HG02623 (cell line): ENCODE measurements at regions not wholly inside any gene's neighbourhood (a gene's known extent, or its start where the extent isn't known, plus 50 kb on each side); places are given as distances from the start of the nearest gene placed in this dataset.
"Not testable (repeated sequence)": the region's sequence is repeated elsewhere in the genome, so short reads cannot be mapped to it uniquely, and the experiment has no call there.

Experiments used
- ATAC-seq: cut with Tn5 transposase; IDR thresholded peaks from one replicate; pipeline ENCODE4 v1.9.1; 2021; ENCODE audit warnings: moderate library complexity; ENCODE audit not compliant: unreplicated experiment

- not testable (repeated sequence) for ATAC-seq
These were observed 62.8 kb downstream of the SCP2D1 start for GRCh38 chr20:18876394-18876793.

- ATAC-seq, result no peak
These were observed 65.7 kb downstream of the SCP2D1 start for GRCh38 chr20:18879262-18879661.

GRCh38 chr20:18886756-18887155 lies 73.2 kb downstream of the SCP2D1 start:
- ATAC-seq, result no peak

GRCh38 chr20:18901980-18902737 lies 88.6 kb downstream of the SCP2D1 start:
- ATAC-seq, result no peak

- no peak for ATAC-seq
These were observed 90.6 kb downstream of the SCP2D1 start for GRCh38 chr20:18904192-18904591.

GRCh38 chr20:18904624-18905023 lies 91.0 kb downstream of the SCP2D1 start:
- no peak for ATAC-seq

GRCh38 chr20:18906046-18906445 lies 92.5 kb downstream of the SCP2D1 start:
- ATAC-seq, result no peak

GRCh38 chr20:18907353-18907752 lies 93.8 kb downstream of the SCP2D1 start:
- ATAC-seq, result no peak

- no peak for ATAC-seq
These were observed 94.5 kb downstream of the SCP2D1 start for GRCh38 chr20:18908109-18908508.

GRCh38 chr20:18909254-18909653 lies 95.7 kb downstream of the SCP2D1 start:
- no peak for ATAC-seq

- no peak for ATAC-seq
These were observed 100.1 kb downstream of the SCP2D1 start for GRCh38 chr20:18913701-18914100.

- ATAC-seq, result no peak
These were observed 101.2 kb downstream of the SCP2D1 start for GRCh38 chr20:18914796-18915195.

- ATAC-seq, result no peak
These were observed 103.5 kb downstream of the SCP2D1 start for GRCh38 chr20:18916886-18917750.

GRCh38 chr20:18919996-18920395 lies 106.4 kb downstream of the SCP2D1 start:
- ATAC-seq, result no peak

- ATAC-seq, result no peak
These were observed 107.7 kb downstream of the SCP2D1 start for GRCh38 chr20:18921291-18921690.

GRCh38 chr20:18922251-18922650 lies 108.7 kb downstream of the SCP2D1 start:
- ATAC-seq, result no peak

GRCh38 chr20:18922898-18923297 lies 109.3 kb downstream of the SCP2D1 start:
- no peak for ATAC-seq

GRCh38 chr20:18926965-18927364 lies 113.4 kb downstream of the SCP2D1 start:
- no peak for ATAC-seq

GRCh38 chr20:18928626-18929025 lies 115.0 kb downstream of the SCP2D1 start:
- ATAC-seq, result no peak

GRCh38 chr20:18929800-18930199 lies 116.2 kb downstream of the SCP2D1 start:
- ATAC-seq, result no peak

GRCh38 chr20:18943542-18943941 lies 130.0 kb downstream of the SCP2D1 start:
- no peak for ATAC-seq

- no peak for ATAC-seq
These were observed 143.3 kb downstream of the SCP2D1 start for GRCh38 chr20:18956890-18957289.
